ENCODE measurements at regions not wholly inside any gene's neighbourhood (a gene's known extent, or its start where the extent isn't known, plus 50 kb on each side); places are given as distances from the start of the nearest gene placed in this dataset.

GRCh38 chr4:173682609-173683008 is 152.6 kb upstream of the HAND2 start:
- no peak overlapping the region for H3K56ac ChIP-seq (replicated peaks; ENCODE audit: insufficient read length, low read depth, low read length)
- no peak overlapping the region for H3K14ac ChIP-seq (ENCODE audit: insufficient read length)
- no peak overlapping the region for H3K23ac ChIP-seq (ENCODE audit: insufficient read length)
- H2AFZ ChIP-seq (ENCODE audit: low read length), result no peak overlapping the region
- no peak overlapping the region for H3K18ac ChIP-seq (ENCODE audit: extremely low read depth, low read length)
- POLR2A ChIA-PET (ENCODE audit: partially characterized antibody), result no interaction called here
- DNase-seq (ENCODE audit: low read depth in 1 of 2, low spot score in 2 of 2) (no peak), FAIRE-seq (no peak)
- no peak overlapping the region for H2BK12ac ChIP-seq (ENCODE audit: low read depth, low read length)
- no peak overlapping the region for H2BK15ac ChIP-seq (ENCODE audit: low read length)
- H3K79me2 ChIP-seq (ENCODE audit: control insufficient read depth in 1 of 2, insufficient read depth in 2 of 2, low read length in 2 of 2), result no peaks in the 10 kb centered on the region
- H3K36me3 ChIP-seq (ENCODE audit: control insufficient read depth in 2 of 4, insufficient read depth in 4 of 4, low read length in 3 of 4), result no peaks in the 10 kb centered on the region
- H2AK5ac ChIP-seq (ENCODE audit: low read depth, low read length), result no peak overlapping the region
- no peak overlapping the region for H4K91ac ChIP-seq (replicated peaks; ENCODE audit: insufficient read length, low read length)
- no peaks in the 10 kb centered on the region for H3K27me3 ChIP-seq (replicated peaks in 1 of 4; ENCODE audit: control insufficient read depth in 3 of 4, extremely low read depth in 1 of 4, insufficient read depth in 3 of 4, low read length in 3 of 4)
- 83% methylated on average over 2 of the region's 2 CpGs; no CpG with 5 or more reads in 1 of the 2 experiments for WGBS, 2 experiments (ENCODE audit: extremely low coverage in 1 of 2, insufficient coverage in 1 of 2, insufficient read length in 1 of 2, insufficient replicate concordance in 2 of 2, low coverage in 1 of 2, low lambda C conversion rate in 2 of 2, missing lambda C conversion rate in 1 of 2)
- H4K8ac ChIP-seq (ENCODE audit: extremely low read depth, insufficient read depth, low read length), result no peak overlapping the region
- H3K23me2 ChIP-seq (ENCODE audit: low read depth, low read length), result no peaks in the 10 kb centered on the region
- no peak overlapping the region for H3K4ac ChIP-seq (replicated peaks; ENCODE audit: insufficient read length, low read depth, low read length)
- no peaks in the 10 kb centered on the region for H3K79me1 ChIP-seq (ENCODE audit: low read depth, low read length)
- H2BK120ac ChIP-seq (replicated peaks; ENCODE audit: low read depth, low read length), result no peak overlapping the region
- no peak overlapping the region for H4K5ac ChIP-seq (ENCODE audit: insufficient read length, low read depth, low read length)
- H3K9ac ChIP-seq (replicated peaks in 1 of 4; ENCODE audit: extremely low read depth in 1 of 4, low read depth in 3 of 4, low read length in 3 of 4), result no peak overlapping the region
- H3K27ac ChIP-seq (ENCODE audit: low read depth, low read length), result no peak overlapping the region
- H3K4me3 ChIP-seq (ENCODE audit: extremely low read depth in 1 of 4, insufficient read depth in 2 of 4, low read depth in 3 of 4, low read length in 4 of 4), result no peak overlapping the region
- CTCF ChIA-PET (ENCODE audit: partially characterized antibody), result interaction anchor here (0.6 to 1.4 kb wide), 2 partner anchors 34 to 1026 kb away, joined by 3 read pairs; no protein-coding TSS in a partner anchor
- H3K4me1 ChIP-seq (replicated peaks in 1 of 4; ENCODE audit: control insufficient read depth in 3 of 4, insufficient read depth in 4 of 4, low read length in 3 of 4), result no peaks in the 10 kb centered on the region
- no peak overlapping the region for H2BK5ac ChIP-seq (ENCODE audit: low read depth, low read length)
- no peak overlapping the region for H3K4me2 ChIP-seq (ENCODE audit: insufficient read depth in 1 of 2, low read depth in 2 of 2, low read length in 2 of 2)
- H3K9me3 ChIP-seq (ENCODE audit: insufficient read depth in 2 of 2, low read depth in 1 of 2, low read length in 1 of 2), result no peaks in the 10 kb centered on the region
- no peaks in the 10 kb centered on the region for H4K20me1 ChIP-seq (replicated peaks in 1 of 2; ENCODE audit: control insufficient read depth in 1 of 2, insufficient read depth in 2 of 2, low read length in 2 of 2)
- H2BK20ac ChIP-seq (ENCODE audit: low read length), result no peak overlapping the region
- no peak for TF ChIP-seq E2F6 (IDR thresholded peaks at IDR 0.05)
- TF ChIP-seq, protein P1, sequence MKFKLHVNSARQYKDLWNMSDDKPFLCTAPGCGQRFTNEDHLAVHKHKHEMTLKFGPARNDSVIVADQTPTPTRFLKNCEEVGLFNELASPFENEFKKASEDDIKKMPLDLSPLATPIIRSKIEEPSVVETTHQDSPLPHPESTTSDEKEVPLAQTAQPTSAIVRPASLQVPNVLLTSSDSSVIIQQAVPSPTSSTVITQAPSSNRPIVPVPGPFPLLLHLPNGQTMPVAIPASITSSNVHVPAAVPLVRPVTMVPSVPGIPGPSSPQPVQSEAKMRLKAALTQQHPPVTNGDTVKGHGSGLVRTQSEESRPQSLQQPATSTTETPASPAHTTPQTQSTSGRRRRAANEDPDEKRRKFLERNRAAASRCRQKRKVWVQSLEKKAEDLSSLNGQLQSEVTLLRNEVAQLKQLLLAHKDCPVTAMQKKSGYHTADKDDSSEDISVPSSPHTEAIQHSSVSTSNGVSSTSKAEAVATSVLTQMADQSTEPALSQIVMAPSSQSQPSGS (IDR thresholded peaks at IDR 0.05; ENCODE audit: low read length), result no peak
- no peak for TF ChIP-seq SP1 (IDR thresholded peaks at IDR 0.05; ENCODE audit: low read depth, low read length)
- TF ChIP-seq SIRT6 (IDR thresholded peaks at IDR 0.05; ENCODE audit: low read length), result no peak
- no peak for TF ChIP-seq RAD21 (IDR thresholded peaks at IDR 0.05 in 1 of 2, conservative IDR thresholded peaks at IDR 0.05 in 1 of 2; ENCODE audit: low read depth in 2 of 2, low read length in 2 of 2)
- TF ChIP-seq RXRA (IDR thresholded peaks at IDR 0.05; ENCODE audit: insufficient read depth, low read depth, low read length), result no peak
- TF ChIP-seq CTBP2 (IDR thresholded peaks at IDR 0.05; ENCODE audit: borderline replicate concordance, insufficient read depth, insufficient read length, low read length), result no peak
- no peak for TF ChIP-seq ZNF274 (IDR thresholded peaks at IDR 0.05; ENCODE audit: borderline replicate concordance, extremely low read depth, low read length)
